GM19372 (cell line): ENCODE measurements at regions not wholly inside any gene's neighbourhood (a gene's known extent, or its start where the extent isn't known, plus 50 kb on each side); places are given as distances from the start of the nearest gene placed in this dataset.

ENCODE experiments used
- ATAC-seq: cut with Tn5 transposase; IDR thresholded peaks from one replicate; pipeline ENCODE4 v1.9.1; 2021; ENCODE audit warnings: mild to moderate bottlenecking, low read depth, moderate library complexity; ENCODE audit not compliant: unreplicated experiment

DNA sequence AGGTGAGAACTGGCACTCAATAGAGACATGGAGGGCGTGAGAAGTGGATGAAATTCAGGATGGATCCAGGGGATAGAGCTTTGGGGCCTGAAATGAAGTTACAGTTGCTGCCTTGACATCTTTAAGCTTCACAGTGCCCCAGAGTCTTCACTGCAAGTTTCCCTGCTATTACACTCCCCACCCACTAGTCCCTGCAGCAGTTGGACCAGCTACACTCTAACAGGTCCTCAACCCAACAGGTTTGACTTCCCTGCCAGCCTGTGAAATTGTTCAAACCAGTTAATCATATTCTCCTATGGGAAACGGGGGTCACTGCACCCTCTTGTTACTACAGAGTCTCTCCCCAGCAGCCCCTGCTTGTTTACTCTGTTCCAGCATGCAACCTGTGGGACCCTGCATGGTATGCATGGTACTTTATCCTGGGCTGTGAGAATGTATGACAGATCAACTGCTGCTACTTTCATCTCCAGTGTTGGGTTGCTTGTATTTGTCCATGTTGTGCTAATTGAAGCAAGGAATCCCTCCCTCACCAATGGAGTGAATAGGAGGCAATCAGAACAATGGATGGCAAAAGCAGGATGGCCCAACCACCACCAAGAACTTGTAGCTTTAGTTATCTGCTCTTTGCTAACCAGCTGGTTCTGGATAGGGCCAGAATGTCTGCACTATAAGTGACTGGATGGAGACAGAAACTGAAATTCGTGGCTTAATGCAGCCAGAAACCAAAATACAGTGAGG is 314.2 kb downstream of the OLFM4 start:
- ATAC-seq: no peak

DNA sequence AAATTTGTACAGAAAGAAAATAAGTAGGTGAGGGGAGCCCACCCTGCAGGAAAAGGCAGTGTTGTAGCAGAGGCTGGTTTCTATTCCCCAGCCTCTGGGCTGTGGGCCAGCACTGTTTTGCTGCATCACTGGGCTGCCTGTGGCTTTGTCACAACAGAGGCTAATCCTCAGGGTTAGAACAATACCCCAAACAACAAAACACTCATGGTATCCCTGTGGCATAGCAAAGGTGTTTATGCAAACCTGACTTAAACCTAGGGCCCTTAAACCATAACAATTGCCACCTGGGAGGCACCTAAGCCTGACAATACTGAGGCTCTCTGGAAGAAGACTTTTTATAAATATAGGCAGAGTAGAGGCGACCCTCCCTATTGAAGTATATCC is 314.7 kb downstream of the OLFM4 start:
- no peak for ATAC-seq

DNA sequence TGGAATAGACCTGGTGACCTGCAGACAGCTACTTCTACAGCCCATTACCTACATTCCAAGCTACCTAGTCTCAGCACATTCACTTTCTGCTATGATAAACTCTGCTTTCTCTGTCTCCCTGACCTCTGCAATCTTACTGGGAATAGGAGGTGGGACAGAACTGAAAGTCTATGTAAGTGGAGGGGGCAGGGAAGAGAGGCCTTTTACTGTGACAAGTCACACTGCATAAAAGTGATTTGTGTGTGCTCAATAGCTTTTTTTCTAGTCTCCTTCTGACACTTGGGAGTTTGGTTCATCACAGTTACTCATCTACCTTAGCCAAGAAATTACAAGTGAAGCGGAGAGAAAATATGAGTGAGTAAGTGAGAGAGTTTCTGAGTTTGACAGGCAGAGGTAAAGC is 322.4 kb downstream of the OLFM4 start:
- no peak for ATAC-seq

DNA sequence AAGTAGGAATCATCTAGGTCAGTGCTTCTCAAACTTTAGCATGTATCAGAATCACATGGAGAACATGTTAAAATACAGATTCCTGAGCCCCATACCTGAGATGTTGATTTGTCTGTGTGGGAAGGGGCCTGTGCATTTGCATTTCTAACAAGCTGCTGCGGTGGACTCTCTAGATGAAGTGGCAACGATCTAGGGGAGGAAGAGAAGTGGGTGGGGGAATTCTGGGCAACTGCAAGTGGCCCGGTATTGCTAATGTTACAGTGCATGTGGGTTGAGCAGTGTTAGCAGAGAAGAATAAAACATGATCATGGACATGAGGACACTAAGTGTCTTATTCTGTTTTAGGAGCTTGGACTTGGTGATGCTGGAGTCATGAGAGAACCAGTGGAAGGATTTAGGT is 329.0 kb downstream of the OLFM4 start:
- ATAC-seq: no peak

DNA sequence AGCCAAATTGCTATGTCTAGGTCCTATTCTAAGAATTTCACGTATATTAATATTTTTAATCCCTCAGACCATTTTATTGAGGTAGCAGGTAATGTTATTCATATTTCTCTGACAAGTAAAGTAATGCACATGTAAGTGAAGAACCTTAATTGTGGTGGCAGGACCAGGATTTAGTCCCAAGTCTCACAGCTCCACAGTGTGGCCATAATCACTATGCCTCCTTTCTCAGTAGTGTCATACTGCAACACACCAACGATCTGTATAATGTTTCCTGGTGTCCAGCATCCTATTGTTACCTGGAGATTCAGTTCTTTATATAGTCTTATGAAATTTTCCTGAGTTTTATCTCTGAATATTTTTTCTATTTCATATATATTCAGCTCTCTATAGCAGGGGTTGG is 340.3 kb downstream of the OLFM4 start:
- ATAC-seq: no peak

DNA sequence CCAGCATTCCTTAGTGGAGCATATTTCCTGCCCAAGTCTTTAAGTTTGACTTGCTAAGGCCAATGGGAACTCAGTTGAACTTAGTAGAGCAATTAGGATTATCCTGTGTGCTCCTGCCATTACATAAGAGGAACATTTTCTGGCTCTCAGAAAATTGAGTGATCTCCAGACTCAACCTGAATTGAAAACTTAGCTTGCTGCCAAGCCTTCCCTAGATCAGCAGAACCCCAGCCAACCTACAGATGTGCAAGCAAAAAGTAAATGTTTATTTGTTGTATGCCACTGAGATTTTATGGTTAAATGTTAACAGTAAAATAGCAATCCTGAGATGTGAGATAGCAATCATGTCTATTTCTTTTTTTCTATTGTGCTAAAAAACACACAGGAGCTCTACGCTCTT is 350.9 kb downstream of the OLFM4 start:
- ATAC-seq: no peak

DNA sequence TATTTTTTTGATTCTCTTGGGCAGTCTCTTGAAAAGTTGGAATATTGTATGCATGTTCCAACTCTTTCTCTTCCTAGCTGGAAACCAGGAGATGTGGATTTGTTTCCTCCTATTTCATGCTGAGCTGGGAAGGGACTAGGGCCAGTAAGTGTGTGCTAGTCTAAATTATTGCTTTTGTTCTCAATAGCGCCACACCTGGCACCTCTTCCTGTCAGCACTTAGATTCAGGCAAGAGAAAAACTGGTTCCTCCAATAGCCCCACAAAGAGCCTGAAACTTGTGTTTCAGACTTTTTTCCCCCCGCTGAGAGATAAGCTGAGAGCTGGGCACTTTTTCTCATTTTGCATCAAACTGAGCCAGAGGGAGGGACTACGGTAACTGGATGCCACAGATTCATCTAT is 353.4 kb downstream of the OLFM4 start:
- no peak for ATAC-seq

DNA sequence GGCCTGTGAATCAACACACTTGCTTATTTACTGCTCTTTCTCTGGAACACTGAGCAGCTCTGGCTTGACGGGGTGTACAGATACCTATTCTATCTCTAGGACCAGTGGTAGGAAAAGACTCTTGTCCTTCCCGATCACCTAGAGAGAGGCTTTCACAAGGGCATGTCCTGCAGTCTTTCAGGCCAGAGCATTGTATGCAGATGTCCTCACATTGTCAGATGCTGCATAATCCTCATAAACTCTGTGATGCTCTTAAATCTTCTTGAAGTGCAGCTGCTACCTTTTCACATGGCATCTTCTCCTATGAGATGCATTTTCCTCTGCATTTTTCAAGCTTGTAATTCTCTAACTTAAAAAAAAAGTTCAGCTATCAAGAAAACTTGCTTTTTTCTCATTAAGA is 369.4 kb downstream of the OLFM4 start:
- no peak for ATAC-seq

DNA sequence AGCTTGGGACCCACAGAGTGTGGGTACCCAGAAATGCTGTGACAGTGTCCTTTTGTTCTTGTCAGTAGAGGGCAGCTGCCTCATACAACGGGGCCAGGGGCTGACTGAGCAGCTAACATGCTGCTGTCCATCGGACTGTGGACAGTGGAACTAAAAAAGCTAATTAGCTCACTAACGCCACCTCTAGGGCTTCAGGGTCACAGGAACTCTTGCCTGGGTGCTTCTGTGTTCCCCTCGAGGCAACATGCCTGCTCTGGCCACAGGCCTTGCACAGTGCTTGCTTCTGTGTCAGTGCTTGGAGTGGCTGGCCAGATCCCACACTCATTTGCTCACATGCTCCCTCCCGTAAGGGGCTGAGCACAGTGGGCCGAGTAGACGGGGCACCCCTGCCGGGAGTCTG is 377.0 kb downstream of the OLFM4 start:
- ATAC-seq: no peak

DNA sequence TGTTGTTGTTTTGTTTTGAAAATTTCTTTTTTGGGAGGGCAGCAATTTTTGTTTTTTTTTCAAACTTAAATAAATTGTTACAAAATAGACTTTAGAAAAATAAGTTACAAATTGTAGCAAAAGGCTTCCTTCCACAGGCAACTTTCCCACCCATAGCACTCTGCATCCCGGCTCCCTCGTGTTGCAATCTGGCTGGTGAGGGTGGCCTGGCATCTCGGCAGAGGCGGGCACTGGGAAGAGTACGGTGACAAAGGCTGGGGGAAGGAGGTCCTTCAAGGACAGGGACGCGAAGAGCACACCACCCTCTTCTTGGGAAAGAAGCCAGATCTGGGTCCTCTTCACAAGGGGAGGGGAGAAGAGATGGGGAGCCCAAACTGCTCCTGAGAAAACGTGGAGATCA is 379.7 kb downstream of the OLFM4 start:
- ATAC-seq: no peak

DNA sequence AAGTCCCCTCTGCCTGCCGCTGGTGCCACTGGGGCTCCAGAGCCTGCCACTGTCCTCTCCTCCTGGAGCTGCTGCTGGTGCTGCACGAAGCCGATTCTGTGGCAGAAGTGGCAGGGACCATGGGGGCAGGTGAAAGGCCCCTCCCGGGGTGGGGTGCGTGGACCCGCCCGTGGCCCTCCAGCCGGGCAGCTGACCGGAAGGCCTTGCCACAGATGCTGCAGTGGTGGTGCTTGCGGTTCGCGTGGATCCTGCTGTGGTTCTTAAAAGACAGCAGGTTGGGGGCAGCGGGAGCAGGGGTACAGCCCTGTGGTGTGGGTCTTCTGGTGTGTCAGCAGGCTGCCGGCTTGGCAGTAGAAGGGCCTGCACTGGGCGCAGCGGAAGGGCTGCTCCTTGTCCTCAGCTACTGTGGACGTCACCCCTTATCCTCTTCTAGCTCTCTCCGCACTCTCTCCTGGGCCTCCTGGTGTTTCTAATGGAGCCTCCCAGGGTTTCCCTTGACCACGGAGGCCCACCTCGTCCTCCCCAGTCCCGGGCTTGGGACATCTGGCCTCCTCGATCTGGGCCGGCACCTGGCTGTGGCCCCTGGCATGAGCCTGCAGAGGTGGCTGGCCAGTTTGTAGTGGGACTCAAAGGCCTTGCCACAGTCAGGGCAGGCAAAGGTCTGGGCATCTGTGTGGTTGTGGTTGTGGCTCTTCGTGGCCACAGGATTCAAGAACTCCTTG is 380.4 kb downstream of the OLFM4 start:
- no peak for ATAC-seq

DNA sequence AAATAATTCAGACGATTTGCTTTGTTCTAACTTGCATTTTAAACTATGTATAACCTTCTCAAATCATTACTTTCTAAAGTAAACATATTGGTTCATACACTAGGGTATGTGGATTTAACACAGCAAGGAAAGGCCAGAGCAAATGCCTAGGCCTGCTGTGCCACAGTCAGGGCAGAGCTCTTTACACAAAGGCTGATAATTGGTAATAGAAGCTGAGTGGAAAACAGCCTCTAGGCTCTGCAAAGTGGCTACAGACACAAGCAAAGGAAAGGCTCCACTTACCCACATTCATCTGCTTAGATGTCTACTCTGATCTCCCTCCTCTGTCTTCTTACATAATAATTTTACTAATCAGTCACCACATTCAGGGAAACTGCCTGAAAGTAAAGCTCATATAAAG is 382.9 kb downstream of the OLFM4 start:
- ATAC-seq: no peak

DNA sequence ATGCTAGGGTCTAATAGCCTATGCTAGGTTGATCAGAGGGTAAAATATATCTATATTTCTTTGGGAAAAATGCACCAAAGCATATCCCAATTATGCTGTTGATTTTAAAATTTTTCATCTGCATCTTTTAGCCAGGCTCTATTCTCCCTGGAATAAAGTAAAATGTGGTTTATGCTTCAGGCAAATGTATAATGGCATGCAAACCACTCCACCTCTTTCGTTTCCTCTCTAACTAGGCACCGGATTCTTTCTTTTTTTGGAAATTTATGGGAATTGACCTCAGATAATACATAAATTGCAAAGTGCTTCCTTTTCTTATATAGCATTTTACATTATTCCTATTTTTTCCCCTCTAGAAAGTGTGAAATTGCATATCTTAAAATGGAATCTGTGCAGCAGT is 386.5 kb downstream of the OLFM4 start:
- ATAC-seq: no peak

DNA sequence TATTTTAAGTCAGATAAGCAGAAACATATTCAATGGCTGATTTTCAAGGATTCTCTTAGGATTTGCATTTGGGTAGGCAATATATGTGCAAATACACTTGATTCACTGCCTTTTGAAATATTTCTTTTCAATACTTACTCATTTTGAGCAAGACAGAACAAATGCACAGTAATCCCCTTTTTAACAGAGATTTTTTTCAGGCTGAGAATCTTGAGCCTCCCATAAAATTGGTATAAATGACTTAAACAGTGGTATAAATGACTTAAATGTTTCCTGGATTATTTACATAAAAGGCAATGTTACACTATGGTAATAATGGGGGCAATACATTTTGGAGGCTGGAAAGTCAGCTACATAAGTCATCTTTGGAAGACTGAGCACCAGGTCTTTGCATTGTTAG is 389.0 kb downstream of the OLFM4 start:
- ATAC-seq: no peak

DNA sequence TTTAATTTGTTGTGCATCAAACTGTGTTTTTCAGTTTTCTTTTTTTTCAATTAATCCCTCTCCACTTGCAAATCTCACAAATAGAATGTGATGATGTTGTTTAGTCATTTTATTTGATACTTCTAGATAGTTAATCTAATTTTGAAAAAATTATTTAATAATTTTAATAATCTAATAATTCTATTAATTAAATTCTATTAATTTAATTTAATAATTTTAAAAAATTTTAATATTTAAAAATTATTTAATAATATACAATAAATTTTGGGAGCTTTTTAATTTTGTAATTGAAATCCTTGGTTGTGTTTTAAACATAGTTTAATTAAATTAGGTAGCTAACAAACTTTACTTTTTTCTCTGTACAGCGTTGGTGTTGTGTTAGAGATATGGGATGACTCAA is 393.8 kb downstream of the OLFM4 start:
- ATAC-seq: no peak

DNA sequence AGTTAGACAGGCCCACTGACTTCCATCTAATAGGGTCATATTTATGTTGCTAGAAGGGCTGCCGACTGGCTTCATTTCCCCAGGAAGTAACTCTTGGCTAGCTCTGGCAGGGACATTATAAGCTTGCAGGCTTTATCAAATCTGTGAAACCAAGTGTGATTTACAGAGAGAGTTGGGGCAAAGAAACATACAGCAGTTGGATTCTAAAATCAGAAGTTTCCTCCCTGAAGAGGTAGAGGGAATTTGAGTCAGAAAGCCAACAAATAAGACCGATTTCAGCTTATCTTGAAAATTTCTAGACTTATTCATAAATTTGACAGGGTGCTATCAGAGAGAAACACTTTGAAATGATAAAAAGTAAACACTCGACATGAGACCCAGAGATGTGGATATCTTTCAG is 407.8 kb downstream of the OLFM4 start:
- no peak for ATAC-seq

DNA sequence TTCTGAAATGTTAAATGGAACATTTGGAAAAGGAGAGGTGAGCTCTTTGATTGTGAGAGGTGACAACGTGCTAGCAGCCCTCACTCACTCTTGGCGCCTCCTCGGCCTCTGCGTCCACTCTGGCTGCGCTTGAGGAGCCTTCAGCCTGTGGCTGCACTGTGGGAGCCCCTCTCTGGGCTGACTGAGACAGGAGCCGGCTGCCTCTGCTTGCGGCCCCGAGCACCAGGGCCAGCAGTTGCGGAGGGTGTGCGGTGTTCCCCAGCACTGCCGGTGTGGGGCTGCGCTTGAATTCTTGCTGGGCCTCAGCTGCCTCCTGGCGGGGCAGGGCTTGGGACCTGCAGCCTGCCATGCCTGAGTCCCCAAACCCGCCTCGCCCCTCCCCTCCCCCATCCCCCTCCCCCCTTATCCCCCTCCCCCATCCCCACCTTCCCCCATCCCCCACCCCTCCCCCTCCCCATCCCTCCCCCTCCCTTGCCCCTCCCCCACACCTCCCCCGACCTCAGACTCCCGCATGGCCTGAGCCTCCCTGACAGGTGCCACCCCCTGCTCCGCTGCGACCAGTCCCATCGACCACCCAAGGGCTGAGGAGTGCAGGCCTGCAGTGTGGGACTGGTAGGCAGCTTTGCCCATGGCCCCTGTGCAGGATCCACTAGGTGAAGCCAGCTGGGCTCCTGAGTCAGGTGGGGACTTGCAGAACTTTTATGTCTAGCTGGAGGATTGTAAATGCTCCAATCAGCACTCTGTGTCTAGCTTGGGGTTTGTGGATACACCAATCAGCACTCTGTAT is 411.0 kb downstream of the OLFM4 start:
- no peak for ATAC-seq

DNA sequence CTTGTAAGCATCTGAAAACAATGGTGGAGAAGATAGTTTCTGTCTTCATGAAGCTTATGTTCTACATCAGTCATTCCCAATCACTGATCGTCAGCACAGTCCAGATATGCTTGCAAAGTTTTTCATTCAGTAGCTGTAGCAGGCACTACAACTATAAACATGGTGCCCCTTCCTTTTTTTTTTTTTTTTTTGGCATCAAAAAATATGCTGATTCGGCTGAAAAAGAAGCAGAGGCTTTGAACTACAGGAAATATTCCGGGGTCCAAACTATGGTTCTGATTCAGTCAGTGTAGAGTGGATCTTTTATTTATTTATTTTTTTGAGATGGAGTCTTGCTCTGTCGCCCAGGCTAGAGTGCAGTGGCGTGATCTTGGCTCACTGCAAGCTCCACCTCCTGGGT is 414.4 kb downstream of the OLFM4 start:
- ATAC-seq: no peak

DNA sequence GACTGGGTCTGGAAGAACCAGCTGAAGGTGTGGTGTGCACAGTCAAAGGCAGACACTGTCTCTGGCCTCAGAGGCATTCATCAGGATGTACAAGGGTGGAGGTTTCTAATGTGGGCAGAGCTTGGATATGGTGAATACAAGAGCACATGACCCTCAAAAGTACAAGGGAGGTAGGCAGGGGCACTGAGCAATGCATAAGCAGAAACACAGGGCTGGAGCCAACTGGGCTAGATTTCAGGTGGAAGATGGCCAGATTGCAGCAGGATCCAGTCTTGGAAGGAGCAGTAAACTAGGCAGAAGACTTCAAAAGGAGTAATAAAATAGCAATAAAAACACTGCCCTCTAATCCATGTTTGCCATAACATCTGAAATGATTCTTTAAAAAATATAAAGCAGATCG is 417.1 kb downstream of the OLFM4 start:
- ATAC-seq: no peak

DNA sequence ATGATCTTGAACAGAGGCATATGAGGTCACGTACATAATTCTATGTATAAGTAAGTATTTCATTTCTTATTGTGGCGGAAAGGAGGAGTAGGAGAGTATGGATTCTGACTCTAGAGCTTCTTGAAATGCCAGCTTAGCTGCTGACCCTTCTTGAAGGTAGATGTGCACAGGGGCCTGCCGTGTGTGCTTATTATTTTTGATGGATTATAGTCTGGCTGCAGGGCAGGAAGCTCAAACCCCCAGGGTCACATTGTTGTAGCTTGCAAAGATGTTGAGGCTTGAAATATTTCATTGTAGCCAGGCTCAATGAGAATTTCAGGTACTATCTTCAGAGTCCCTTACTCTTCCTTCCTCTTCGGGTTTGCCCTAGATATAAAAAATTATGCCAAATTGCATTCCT is 418.8 kb downstream of the OLFM4 start:
- ATAC-seq: no peak

DNA sequence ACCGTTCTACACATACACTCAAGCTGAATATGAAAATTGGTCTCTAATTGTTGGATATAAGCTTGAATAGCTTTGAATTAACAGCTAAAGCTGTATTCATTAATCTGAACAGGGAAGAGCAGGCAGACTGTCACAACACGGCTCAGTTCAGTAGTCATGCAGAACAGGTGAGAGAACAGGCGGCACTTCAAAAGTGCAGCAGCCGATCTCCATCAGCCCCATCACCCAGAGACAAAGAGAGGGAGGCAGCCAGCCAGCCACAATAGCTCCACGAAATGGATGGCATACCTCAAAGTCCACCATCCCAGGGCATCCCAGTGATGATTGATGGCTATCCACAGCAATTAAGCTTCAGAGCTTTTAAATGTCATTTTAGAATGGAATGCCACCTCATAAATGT is 419.2 kb downstream of the OLFM4 start:
- no peak for ATAC-seq
